ENCODE measurements at regions not wholly inside any gene's neighbourhood (a gene's known extent, or its start where the extent isn't known, plus 50 kb on each side); places are given as distances from the start of the nearest gene placed in this dataset.

DNA sequence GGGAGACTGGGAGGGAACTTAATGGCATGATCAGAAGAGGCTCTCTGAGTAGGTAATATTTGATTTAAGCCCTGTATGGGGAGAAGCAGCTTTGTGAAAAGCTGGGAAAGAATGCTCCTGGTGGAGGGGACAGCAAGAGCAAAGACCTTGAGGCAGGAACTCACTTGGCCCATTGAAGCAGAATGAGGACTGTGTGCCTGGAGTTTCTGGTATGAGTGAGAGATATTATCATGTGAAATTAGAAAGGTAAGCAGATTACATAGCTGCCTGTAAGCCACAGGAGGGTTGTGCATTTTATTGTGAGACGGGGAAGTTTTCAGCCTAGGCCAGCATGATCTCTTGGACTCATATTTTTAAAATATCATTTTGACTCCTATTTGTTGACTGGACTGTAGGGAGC is 502.1 kb downstream of the DHX35 start:
- CTCF ChIA-PET (ENCODE audit: partially characterized antibody): no interaction called here
- Histone ChIP-seq H3K14ac (ENCODE audit: insufficient read length) (no peak overlapping the region), H3K79me2 (ENCODE audit: control insufficient read depth in 1 of 2, insufficient read depth in 2 of 2, low read length in 2 of 2) (no peaks in the 10 kb centered on the region), H3K9ac (replicated peaks in 1 of 4; ENCODE audit: extremely low read depth in 1 of 4, low read depth in 3 of 4, low read length in 3 of 4) (no peak overlapping the region), H2BK5ac (ENCODE audit: low read depth, low read length) (no peak overlapping the region), H4K8ac (ENCODE audit: extremely low read depth, insufficient read depth, low read length) (no peak overlapping the region), H4K91ac (replicated peaks; ENCODE audit: insufficient read length, low read length) (no peak overlapping the region), H3K27ac (ENCODE audit: low read depth, low read length) (no peak overlapping the region), H2BK12ac (ENCODE audit: low read depth, low read length) (no peak overlapping the region), H3K23ac (ENCODE audit: insufficient read length) (no peak overlapping the region), H2AFZ (ENCODE audit: low read length) (no peak overlapping the region), H3K4ac (replicated peaks; ENCODE audit: insufficient read length, low read depth, low read length) (no peak overlapping the region), H3K36me3 (ENCODE audit: control insufficient read depth in 2 of 4, insufficient read depth in 4 of 4, low read length in 3 of 4) (no peaks in the 10 kb centered on the region), H3K4me3 (ENCODE audit: extremely low read depth in 1 of 4, insufficient read depth in 2 of 4, low read depth in 3 of 4, low read length in 4 of 4) (no peak overlapping the region), H3K18ac (ENCODE audit: extremely low read depth, low read length) (no peak overlapping the region), H3K27me3 (replicated peaks in 1 of 4; ENCODE audit: control insufficient read depth in 3 of 4, extremely low read depth in 1 of 4, insufficient read depth in 3 of 4, low read length in 3 of 4) (no peaks in the 10 kb centered on the region), H3K4me1 (replicated peaks in 1 of 4; ENCODE audit: control insufficient read depth in 3 of 4, insufficient read depth in 4 of 4, low read length in 3 of 4) (no peaks in the 10 kb centered on the region), H3K56ac (replicated peaks; ENCODE audit: insufficient read length, low read depth, low read length) (no peak overlapping the region), H3K4me2 (ENCODE audit: insufficient read depth in 1 of 2, low read depth in 2 of 2, low read length in 2 of 2) (no peak overlapping the region), H3K9me3 (ENCODE audit: insufficient read depth in 2 of 2, low read depth in 1 of 2, low read length in 1 of 2) (no peaks in the 10 kb centered on the region), H4K20me1 (replicated peaks in 1 of 2; ENCODE audit: control insufficient read depth in 1 of 2, insufficient read depth in 2 of 2, low read length in 2 of 2) (no peaks in the 10 kb centered on the region), H2BK120ac (replicated peaks; ENCODE audit: low read depth, low read length) (no peak overlapping the region), H3K23me2 (ENCODE audit: low read depth, low read length) (no peaks in the 10 kb centered on the region), H4K5ac (ENCODE audit: insufficient read length, low read depth, low read length) (no peak overlapping the region), H2BK20ac (ENCODE audit: low read length) (no peak overlapping the region), H2BK15ac (ENCODE audit: low read length) (no peak overlapping the region), H3K79me1 (ENCODE audit: low read depth, low read length) (no peaks in the 10 kb centered on the region), H2AK5ac (ENCODE audit: low read depth, low read length) (no peak overlapping the region)
- no peak for FAIRE-seq
- DNase-seq (ENCODE audit: low read depth in 1 of 2, low spot score in 2 of 2): no peak
- WGBS, 2 experiments (ENCODE audit: extremely low coverage in 1 of 2, insufficient coverage in 1 of 2, insufficient read length in 1 of 2, insufficient replicate concordance in 2 of 2, low coverage in 1 of 2, low lambda C conversion rate in 2 of 2, missing lambda C conversion rate in 1 of 2): 93% methylated on average over 1 of the region's 1 CpG; no CpG with 5 or more reads in 1 of the 2 experiments
- POLR2A ChIA-PET (ENCODE audit: partially characterized antibody): no interaction called here
- TF ChIP-seq TAF7 (optimal IDR thresholded peaks at IDR 0.05; ENCODE audit: borderline replicate concordance, low read depth, low read length): no peak
- no peak for TF ChIP-seq PHF8 (conservative IDR thresholded peaks at IDR 0.05; ENCODE audit: low read depth, low read length)
- TF ChIP-seq CBX8 (IDR thresholded peaks at IDR 0.05; ENCODE audit: borderline replicate concordance, low read depth, low read length): no peak
- no peak for TF ChIP-seq CBX5 (IDR thresholded peaks at IDR 0.05; ENCODE audit: low read depth, low read length)
- TF ChIP-seq, protein P1, sequence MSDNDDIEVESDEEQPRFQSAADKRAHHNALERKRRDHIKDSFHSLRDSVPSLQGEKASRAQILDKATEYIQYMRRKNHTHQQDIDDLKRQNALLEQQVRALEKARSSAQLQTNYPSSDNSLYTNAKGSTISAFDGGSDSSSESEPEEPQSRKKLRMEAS (IDR thresholded peaks at IDR 0.05): no peak
- TF ChIP-seq CHD2 (IDR thresholded peaks at IDR 0.05; ENCODE audit: low read length): no peak
- TF ChIP-seq, protein P2, sequence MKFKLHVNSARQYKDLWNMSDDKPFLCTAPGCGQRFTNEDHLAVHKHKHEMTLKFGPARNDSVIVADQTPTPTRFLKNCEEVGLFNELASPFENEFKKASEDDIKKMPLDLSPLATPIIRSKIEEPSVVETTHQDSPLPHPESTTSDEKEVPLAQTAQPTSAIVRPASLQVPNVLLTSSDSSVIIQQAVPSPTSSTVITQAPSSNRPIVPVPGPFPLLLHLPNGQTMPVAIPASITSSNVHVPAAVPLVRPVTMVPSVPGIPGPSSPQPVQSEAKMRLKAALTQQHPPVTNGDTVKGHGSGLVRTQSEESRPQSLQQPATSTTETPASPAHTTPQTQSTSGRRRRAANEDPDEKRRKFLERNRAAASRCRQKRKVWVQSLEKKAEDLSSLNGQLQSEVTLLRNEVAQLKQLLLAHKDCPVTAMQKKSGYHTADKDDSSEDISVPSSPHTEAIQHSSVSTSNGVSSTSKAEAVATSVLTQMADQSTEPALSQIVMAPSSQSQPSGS (IDR thresholded peaks at IDR 0.05; ENCODE audit: low read length): no peak
- TF ChIP-seq, protein P3, sequence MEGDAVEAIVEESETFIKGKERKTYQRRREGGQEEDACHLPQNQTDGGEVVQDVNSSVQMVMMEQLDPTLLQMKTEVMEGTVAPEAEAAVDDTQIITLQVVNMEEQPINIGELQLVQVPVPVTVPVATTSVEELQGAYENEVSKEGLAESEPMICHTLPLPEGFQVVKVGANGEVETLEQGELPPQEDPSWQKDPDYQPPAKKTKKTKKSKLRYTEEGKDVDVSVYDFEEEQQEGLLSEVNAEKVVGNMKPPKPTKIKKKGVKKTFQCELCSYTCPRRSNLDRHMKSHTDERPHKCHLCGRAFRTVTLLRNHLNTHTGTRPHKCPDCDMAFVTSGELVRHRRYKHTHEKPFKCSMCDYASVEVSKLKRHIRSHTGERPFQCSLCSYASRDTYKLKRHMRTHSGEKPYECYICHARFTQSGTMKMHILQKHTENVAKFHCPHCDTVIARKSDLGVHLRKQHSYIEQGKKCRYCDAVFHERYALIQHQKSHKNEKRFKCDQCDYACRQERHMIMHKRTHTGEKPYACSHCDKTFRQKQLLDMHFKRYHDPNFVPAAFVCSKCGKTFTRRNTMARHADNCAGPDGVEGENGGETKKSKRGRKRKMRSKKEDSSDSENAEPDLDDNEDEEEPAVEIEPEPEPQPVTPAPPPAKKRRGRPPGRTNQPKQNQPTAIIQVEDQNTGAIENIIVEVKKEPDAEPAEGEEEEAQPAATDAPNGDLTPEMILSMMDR (IDR thresholded peaks at IDR 0.05; ENCODE audit: control extremely low read depth in 1 of 3, insufficient read depth in 1 of 3, low read depth in 1 of 3, low read length in 3 of 3): no peak
- no peak for TF ChIP-seq SIN3A (conservative IDR thresholded peaks at IDR 0.05 in 1 of 2, IDR thresholded peaks at IDR 0.05 in 1 of 2; ENCODE audit: low read depth in 1 of 2, low read length in 2 of 2)
- no peak for TF ChIP-seq POU5F1 (IDR thresholded peaks at IDR 0.05; ENCODE audit: low read depth, low read length)
